HEK293T (cell line): ENCODE measurements at regions not wholly inside any gene's neighbourhood (a gene's known extent, or its start where the extent isn't known, plus 50 kb on each side); places are given as distances from the start of the nearest gene placed in this dataset.

Source experiments
- CTCF ChIA-PET: fragments of 350-600 bp; formaldehyde crosslinking; extraction: SDS; loops from one replicate; lab custom pipeline; 2021; ENCODE audit warnings: antibody characterized with exemption, inconsistent platforms; lab: Yijun Ruan, JAX
- POLR2A ChIA-PET: fragments of 350-600 bp; formaldehyde crosslinking; extraction: SDS; loops from one replicate; lab custom pipeline; 2020; ENCODE audit warnings: antibody characterized with exemption, inconsistent platforms; lab: Yijun Ruan, JAX
- DNase-seq: peaks from one replicate; pipeline ENCODE4 v3.0.0; 2012; ENCODE audit warnings: mixed read lengths; ENCODE audit errors: extremely low spot score
- ARNT ChIP-seq: fragments of 450-650 bp; IDR thresholded peaks from 2 replicates; pipeline ENCODE4 v1.6.1; 2017; ENCODE audit warnings: mild to moderate bottlenecking
- BHLHE40 ChIP-seq: fragments of 450-650 bp; IDR thresholded peaks from 2 replicates; pipeline ENCODE4 v1.6.1; 2016; ENCODE audit warnings: mild to moderate bottlenecking, moderate library complexity, borderline replicate concordance
- CTBP1 ChIP-seq: fragments of 450-650 bp; IDR thresholded peaks from 2 replicates; pipeline ENCODE4 v1.6.1; 2016; ENCODE audit warnings: borderline replicate concordance
- ELF4 ChIP-seq: fragments of 450-650 bp; IDR thresholded peaks from 2 replicates; pipeline ENCODE4 v1.6.1; 2017; ENCODE audit warnings: antibody characterized with exemption
- FOXA1 ChIP-seq: fragments of 450-650 bp; IDR thresholded peaks from 2 replicates; pipeline ENCODE4 v1.6.1; 2016; ENCODE audit warnings: mild to moderate bottlenecking
- FOXK2 ChIP-seq: fragments of 450-650 bp; IDR thresholded peaks from 2 replicates; pipeline ENCODE4 v1.6.1; 2016; ENCODE audit warnings: mild to moderate bottlenecking
- FOXM1 ChIP-seq: fragments of 450-650 bp; IDR thresholded peaks from 2 replicates; pipeline ENCODE4 v1.6.1; 2017; ENCODE audit warnings: mild to moderate bottlenecking, borderline replicate concordance
- HDGF ChIP-seq: fragments of 450-650 bp; IDR thresholded peaks from 2 replicates; pipeline ENCODE4 v1.6.1; 2017; ENCODE audit warnings: antibody characterized with exemption, borderline replicate concordance
- L3MBTL2 ChIP-seq: fragments of 450-650 bp; conservative IDR thresholded peaks from 2 replicates; pipeline ENCODE4 v1.6.1; 2016; ENCODE audit warnings: mild to moderate bottlenecking
- LEF1 ChIP-seq: fragments of 450-650 bp; IDR thresholded peaks from 2 replicates; pipeline ENCODE4 v1.6.1; 2017; ENCODE audit warnings: mild to moderate bottlenecking, borderline replicate concordance
- NFRKB ChIP-seq: fragments of 450-650 bp; IDR thresholded peaks from 2 replicates; pipeline ENCODE4 v1.6.1; 2016; ENCODE audit warnings: mild to moderate bottlenecking, moderate library complexity
- SP1 ChIP-seq: fragments of 450-650 bp; IDR thresholded peaks from 2 replicates; pipeline ENCODE4 v1.6.1; 2017
- SUZ12 ChIP-seq: fragments of 450-650 bp; IDR thresholded peaks from 2 replicates; pipeline ENCODE4 v1.6.1; 2016; ENCODE audit warnings: mild to moderate bottlenecking
- TARDBP ChIP-seq: fragments of 450-650 bp; IDR thresholded peaks from 2 replicates; pipeline ENCODE4 v1.6.1; 2016
- ZNF384 ChIP-seq: fragments of 450-650 bp; IDR thresholded peaks from 2 replicates; pipeline ENCODE4 v1.6.1; 2016
- TF ChIP-seq, protein P1 (sequence below): fragments of 450-650 bp; IDR thresholded peaks from 2 replicates; pipeline ENCODE4 v1.6.1; 2016

GRCh38 chr2:94939349-94939748, 68.1 kb downstream of the TEKT4 start:
- ChIA-PET CTCF (no interaction called here), POLR2A (no interaction called here)
- DNase-seq, result no peak
- TF ChIP-seq HDGF (no peak), ZNF384 (no peak), FOXK2 (no peak)

DNA sequence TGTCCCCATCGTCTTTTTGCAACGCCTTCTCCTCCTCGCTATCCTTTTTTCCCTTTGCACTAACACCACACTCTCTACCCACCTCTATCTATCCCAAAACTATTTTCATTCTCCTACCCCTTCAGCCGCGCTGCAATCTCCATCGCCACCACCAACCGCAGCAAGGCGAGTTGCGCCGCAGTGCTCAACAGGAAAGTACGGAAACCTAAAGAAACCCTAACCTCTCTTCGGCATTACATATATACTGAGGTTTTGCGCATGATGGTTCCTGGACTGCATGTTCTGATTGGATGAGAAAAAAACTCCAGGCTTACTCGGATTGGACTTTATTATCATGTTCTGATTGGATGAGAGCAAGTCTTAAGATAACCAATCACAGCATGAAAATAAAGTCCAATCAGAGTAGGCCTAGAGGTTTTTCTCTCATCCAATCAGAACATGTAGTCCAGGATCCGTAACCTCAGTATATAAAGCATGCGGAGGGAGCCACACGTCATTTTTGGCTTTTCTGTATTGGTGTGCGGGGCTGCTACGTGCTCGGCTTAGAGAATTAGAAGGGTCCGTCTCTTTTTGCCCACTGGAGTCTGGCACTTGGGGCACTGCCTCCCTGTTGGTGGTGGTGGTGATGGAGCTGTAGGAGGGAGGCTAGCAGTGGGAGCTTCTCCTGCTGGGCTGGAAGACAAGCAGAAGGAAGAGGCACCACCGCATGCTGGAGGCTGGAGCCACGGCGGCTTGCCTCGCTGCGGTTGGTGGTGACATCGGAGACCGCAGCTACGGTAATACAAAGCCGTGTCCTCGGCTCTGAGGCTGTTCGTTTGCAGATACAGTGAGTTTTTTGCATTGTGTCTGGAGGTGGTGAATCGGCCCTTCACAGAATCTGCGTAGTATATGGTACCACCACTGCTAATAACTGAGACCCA, 76.1 kb downstream of the TEKT4 start:
- ChIA-PET CTCF (interaction anchor here (2.0 kb wide), 1 partner anchor 10 kb away, joined by 10 read pairs; no protein-coding TSS in a partner anchor), POLR2A (no interaction called here)
- no peak for DNase-seq
- TF ChIP-seq FOXM1, result no peak
- TF ChIP-seq FOXA1, result no peak
- no peak for TF ChIP-seq CTBP1
- no peak for TF ChIP-seq BHLHE40
- no peak for TF ChIP-seq L3MBTL2
- TF ChIP-seq SP1, result no peak
- no peak for TF ChIP-seq LEF1
- no peak for TF ChIP-seq HDGF
- TF ChIP-seq, protein P1, sequence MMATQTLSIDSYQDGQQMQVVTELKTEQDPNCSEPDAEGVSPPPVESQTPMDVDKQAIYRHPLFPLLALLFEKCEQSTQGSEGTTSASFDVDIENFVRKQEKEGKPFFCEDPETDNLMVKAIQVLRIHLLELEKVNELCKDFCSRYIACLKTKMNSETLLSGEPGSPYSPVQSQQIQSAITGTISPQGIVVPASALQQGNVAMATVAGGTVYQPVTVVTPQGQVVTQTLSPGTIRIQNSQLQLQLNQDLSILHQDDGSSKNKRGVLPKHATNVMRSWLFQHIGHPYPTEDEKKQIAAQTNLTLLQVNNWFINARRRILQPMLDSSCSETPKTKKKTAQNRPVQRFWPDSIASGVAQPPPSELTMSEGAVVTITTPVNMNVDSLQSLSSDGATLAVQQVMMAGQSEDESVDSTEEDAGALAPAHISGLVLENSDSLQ, result no peak
- TF ChIP-seq TARDBP, result no peak
- TF ChIP-seq ELF4, result no peak
- TF ChIP-seq NFRKB, result no peak
- no peak for TF ChIP-seq FOXK2
- TF ChIP-seq SUZ12, result no peak
- no peak for TF ChIP-seq ARNT
- no peak for TF ChIP-seq ZNF384

GRCh38 chr2:94955702-94956101, 69.8 kb upstream of the MAL start:
- CTCF ChIA-PET, result interaction anchor here (0.9 to 3.1 kb wide), 5 partner anchors 17 to 1225 kb away, joined by 3 to 12 read pairs (median 4); no protein-coding TSS in a partner anchor
- no peak for DNase-seq
- TF ChIP-seq ZNF384 (no peak), CTBP1 (no peak), L3MBTL2 (no peak)
- POLR2A ChIA-PET, result no interaction called here

- TF ChIP-seq L3MBTL2 (no peak), TARDBP (no peak), FOXA1 (no peak), SP1 (no peak)
- POLR2A ChIA-PET, result no interaction called here
- DNase-seq, result peak; percentile 65
Observed at GRCh38 chr2:94956797-94957391, 68.6 kb upstream of the MAL start.

DNA sequence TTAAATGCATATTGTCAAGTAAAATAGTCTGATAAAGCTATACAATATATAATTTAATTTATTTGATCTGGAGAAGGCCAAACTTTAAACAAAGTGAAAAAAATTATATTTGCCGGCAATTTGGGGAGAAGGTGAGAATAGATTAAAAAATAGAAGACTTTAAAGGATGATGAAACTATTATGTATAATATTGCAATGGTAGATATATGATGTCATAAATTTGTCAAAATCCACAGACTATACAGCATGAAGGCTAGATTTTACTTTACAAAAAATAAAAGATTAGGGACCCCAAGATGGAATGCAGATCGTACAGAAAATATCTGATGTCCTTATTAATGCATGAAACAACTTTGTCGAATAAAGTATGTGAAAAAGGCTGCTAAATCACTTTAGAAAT, 67.3 kb upstream of the MAL start:
- ChIA-PET POLR2A (no interaction called here), CTCF (interaction anchor here (0.7 to 2.4 kb wide), 3 partner anchors 25 to 389 kb away, joined by 4 to 12 read pairs (median 5); no protein-coding TSS in a partner anchor)
- TF ChIP-seq ARNT (no peak), NFRKB (no peak)
- no peak for DNase-seq

More at GRCh38 chr2:94956797-94957391, 68.6 kb upstream of the MAL start:
- CTCF ChIA-PET, result interaction anchor here (0.6 to 3.1 kb wide), 11 partner anchors 9 to 203 kb away, joined by 3 to 12 read pairs (median 5); no protein-coding TSS in a partner anchor

DNA sequence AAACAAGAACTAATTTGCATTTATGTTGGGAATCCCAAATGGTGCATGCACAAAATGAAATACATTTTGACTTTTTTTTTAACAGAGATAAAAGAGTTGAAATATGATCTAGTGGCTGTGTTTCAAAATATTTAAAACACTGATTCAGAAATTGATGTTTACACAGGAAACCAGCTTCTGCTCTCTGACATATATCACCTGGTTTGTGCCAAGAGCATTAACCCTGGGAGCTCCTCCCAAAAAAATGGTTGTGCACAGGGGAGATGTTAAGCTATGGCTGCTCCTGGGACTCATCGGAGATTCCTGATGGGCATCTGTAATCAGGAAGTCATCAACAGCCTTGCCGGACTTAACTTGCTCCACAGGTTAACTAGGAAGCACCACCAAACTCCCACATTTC, 65.2 kb upstream of the MAL start:
- ChIA-PET POLR2A (no interaction called here), CTCF (no interaction called here)
- no peak for DNase-seq
- TF ChIP-seq ZNF384, result no peak
- TF ChIP-seq TARDBP, result no peak
- no peak for TF ChIP-seq FOXA1
- no peak for TF ChIP-seq NFRKB
- TF ChIP-seq BHLHE40, result no peak
- no peak for TF ChIP-seq LEF1
- no peak for TF ChIP-seq FOXK2
- no peak for TF ChIP-seq SUZ12
- TF ChIP-seq ARNT, result no peak
- TF ChIP-seq, protein P1, result no peak
- no peak for TF ChIP-seq HDGF
- no peak for TF ChIP-seq CTBP1
- no peak for TF ChIP-seq SP1
- TF ChIP-seq FOXM1, result no peak
- no peak for TF ChIP-seq ELF4

DNA sequence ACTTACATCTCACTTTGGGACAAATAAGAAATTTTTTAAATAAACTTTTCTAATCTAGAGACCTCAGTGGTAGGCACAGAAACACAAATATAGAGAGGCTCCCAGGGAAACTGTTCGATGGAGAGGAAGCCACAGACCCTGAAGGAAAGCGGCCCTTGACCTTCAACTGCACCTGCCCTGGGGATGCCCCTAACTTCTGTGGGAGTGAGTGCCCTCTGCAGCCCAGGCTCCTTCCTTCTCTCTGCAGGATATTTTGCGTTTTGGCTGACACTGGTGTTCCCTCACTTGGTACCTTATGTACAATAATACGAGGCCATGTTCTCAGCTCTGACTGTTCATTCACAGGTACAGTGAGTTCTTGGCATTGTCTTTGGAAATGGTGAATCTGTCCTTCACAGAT, 64.8 kb upstream of the MAL start:
- ChIA-PET POLR2A (no interaction called here), CTCF (no interaction called here)
- no peak for TF ChIP-seq ELF4
- no peak for TF ChIP-seq TARDBP
- no peak for TF ChIP-seq NFRKB
- no peak for TF ChIP-seq FOXA1
- no peak for TF ChIP-seq FOXK2
- TF ChIP-seq SP1, result no peak
- no peak for TF ChIP-seq BHLHE40
- no peak for DNase-seq
